GM12891 (cell line): ENCODE measurements at regions not wholly inside any gene's neighbourhood (a gene's known extent, or its start where the extent isn't known, plus 50 kb on each side); places are given as distances from the start of the nearest gene placed in this dataset.
"Not testable (repeated sequence)": the region's sequence is repeated elsewhere in the genome, so short reads cannot be mapped to it uniquely, and the experiment has no call there.

ENCODE experiments used
- DNase-seq: peaks from one replicate; pipeline ENCODE4 v3.0.0; 2011; ENCODE audit warnings: low spot score; ENCODE audit not compliant: insufficient read length
- FAIRE-seq: peaks from 2 replicates; lab custom pipeline; 2011; peaks lifted over from hg19 to GRCh38; lab: Jason Lieb, UNC
- PAX5 ChIP-seq: IDR thresholded peaks from 2 replicates; pipeline ENCODE4 v1.6.1; 2011; ENCODE audit warnings: low read length, moderate library complexity, mild to moderate bottlenecking; ENCODE audit not compliant: insufficient read depth, severe bottlenecking
- POLR2A ChIP-seq: IDR thresholded peaks from 2 replicates; pipeline ENCODE4 v1.6.1; 2011; ENCODE audit warnings: low read depth, low read length, control low read depth
- POLR2AphosphoS5 ChIP-seq: IDR thresholded peaks from 2 replicates; pipeline ENCODE4 v1.6.1; 2011; ENCODE audit warnings: low read depth, low read length, control low read depth
- POU2F2 ChIP-seq: IDR thresholded peaks from 2 replicates; pipeline ENCODE4 v1.6.1; 2011; ENCODE audit warnings: low read depth, mild to moderate bottlenecking, control low read depth, low read length, moderate library complexity
- SPI1 ChIP-seq: IDR thresholded peaks from 2 replicates; pipeline ENCODE4 v1.6.1; 2011; ENCODE audit warnings: low read depth, low read length, control low read depth
- TAF1 ChIP-seq: IDR thresholded peaks from 2 replicates; pipeline ENCODE4 v1.6.1; 2011; ENCODE audit warnings: low read depth, low read length, control low read depth

DNA sequence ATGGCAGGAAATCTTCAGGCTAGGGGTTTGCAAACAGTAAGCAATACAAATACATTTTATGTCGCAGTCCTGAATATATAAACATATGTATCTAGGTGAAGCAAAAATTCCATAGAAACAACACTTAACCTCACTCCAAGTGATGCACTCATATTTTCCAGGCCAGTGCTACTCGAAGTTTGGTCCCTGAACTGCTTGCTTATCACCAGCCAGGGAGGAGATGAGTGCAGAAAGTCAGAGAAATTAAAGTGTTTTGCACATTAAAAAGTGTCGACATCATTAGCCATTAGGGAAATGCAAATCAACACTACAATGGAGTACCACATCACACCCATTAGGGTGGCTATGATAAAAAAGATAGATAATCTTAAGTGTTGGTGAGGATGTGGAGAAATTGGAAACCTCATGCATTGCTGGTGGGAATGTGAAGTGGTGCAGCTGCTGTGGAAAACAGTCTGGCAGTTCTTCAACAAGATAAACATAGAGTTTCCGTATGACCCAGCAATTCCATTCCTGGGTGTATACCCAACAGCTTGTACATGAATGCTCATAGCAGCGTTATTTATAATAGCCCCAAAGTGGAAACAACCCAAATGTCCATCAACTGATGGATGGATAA, 70.5 kb upstream of the CSF1 start:
- DNase-seq (no peak), FAIRE-seq (no peak)
- TF ChIP-seq SPI1 (no peak), PAX5 (no peak), POU2F2 (no peak), POLR2AphosphoS5 (no peak), POLR2A (no peak), TAF1 (no peak)

DNA sequence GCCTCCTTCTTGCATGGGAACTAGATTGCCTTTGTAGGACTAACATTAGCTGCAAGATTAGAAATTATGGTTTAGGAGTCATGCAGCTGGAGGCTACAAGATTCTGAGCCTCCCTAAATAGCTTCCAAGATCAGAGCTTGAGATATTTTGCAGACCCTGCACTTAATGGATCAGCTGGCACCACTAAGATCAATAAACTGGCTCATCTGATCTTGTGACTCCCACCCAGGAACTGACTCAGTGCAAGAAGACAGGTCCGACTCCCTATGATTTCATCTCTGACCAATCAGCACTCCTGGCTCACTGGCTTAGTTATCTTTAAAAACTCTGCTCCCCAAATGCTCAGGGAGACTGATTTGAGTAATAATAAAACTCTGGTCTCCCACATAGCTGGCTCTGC, 71.4 kb upstream of the CSF1 start:
- FAIRE-seq, DNase-seq: not testable (repeated sequence)

DNA sequence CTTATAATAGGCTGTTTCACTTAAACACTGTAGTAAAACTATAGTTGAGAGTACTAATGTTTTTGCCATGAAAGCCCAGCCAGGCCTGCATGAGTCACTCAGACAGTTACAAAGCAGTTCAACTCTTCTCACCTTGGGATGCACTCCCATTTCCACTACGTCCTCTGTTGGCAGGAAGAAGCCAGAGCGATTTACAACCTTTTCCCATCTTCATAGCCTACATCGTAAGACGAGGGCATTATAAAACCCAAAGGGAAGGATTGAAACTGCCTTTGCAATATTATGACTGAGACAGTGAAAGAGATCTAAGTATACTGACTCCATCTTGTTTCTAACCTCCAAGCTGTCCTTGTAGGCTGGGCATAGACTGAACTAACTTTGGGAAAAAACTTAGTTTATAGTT, 71.8 kb upstream of the CSF1 start:
- no peak for TF ChIP-seq PAX5
- TF ChIP-seq POLR2A = no peak
- TF ChIP-seq POLR2AphosphoS5 = no peak
- TF ChIP-seq SPI1 = no peak
- TF ChIP-seq TAF1 = no peak
- no peak for TF ChIP-seq POU2F2
- DNase-seq (no peak), FAIRE-seq (no peak)

DNA sequence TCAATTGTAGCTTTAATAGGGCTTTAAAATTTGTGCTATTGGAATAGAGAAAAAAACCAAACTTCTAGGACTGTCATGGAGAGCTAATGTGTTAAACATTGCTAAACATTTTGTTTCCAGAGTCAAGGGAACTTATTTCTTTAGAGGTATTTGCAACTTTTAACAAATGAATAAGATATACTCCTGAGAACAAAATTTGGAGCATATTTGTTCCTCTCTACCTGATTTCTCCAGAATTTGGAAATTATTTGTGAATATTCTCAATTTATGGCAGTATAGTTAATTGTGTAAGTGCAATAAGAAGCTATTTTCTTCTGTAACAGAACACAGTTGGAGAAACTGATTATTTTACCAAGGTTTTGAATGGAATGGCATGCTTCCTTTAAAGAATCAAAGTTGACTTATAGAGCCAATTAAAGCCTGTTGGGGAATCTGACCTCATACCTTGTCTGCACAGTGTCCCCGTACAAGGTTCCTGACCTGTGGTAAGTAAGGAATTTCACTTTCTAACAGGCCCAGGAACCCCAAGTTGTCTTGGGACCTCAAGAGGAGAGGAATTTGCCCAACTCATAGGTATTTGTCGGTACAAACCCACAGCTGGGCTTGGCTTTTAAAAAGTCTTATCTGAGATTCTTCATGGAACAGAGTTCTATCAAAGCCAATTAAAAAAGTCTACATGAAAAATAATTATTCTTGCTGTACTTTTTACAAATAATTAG, 72.6 kb upstream of the CSF1 start:
- FAIRE-seq = no peak

DNA sequence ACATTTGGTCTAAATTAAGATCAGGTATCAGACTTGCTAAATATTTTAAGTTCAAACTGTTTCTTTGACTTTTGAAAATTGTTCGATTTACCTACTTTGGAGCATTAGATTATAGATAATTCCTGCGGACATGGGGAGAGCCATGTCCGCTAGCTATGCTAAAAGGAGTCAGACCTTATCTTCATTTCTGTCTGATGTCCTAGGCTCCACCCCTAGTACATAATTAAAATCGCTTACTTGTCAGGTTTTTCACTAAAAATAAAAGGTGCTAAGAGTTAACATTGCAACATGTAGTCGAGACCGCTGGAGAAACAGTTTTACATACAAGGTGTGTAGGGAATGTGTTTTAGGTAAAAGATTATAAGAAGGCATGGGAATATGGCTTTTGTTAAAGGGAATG, 71.9 kb upstream of the EPS8L3 start:
- FAIRE-seq, DNase-seq: not testable (repeated sequence)

More for the DNA sequence above, 72.6 kb upstream of the CSF1 start:
- no peak for DNase-seq
- TF ChIP-seq POLR2AphosphoS5 (no peak), POLR2A (no peak), PAX5 (no peak), POU2F2 (no peak), TAF1 (no peak), SPI1 (no peak)

DNA sequence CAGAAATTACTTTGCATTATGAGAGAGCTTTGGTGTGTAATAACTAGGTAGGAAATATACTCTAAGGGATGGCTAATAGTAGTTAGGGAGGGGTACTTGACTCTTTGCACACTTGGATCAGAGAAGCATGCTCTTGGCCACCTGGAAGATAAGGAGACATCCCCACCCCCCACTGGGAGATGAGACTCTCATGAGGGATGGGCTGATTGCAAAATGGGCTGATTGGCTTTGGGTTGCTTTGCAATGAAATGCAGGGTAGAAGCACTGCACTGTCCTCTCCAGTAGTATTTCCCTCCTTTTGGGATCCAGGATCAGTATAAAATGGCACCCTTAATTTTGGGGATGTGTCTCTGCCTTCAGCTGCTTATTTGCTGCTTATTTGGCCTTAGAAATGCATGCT, 71.2 kb upstream of the EPS8L3 start:
- no peak for DNase-seq
- TF ChIP-seq POLR2A = no peak
- no peak for TF ChIP-seq POLR2AphosphoS5
- TF ChIP-seq SPI1 = no peak
- TF ChIP-seq PAX5 = no peak
- no peak for TF ChIP-seq TAF1
- TF ChIP-seq POU2F2 = no peak
- no peak for FAIRE-seq

DNA sequence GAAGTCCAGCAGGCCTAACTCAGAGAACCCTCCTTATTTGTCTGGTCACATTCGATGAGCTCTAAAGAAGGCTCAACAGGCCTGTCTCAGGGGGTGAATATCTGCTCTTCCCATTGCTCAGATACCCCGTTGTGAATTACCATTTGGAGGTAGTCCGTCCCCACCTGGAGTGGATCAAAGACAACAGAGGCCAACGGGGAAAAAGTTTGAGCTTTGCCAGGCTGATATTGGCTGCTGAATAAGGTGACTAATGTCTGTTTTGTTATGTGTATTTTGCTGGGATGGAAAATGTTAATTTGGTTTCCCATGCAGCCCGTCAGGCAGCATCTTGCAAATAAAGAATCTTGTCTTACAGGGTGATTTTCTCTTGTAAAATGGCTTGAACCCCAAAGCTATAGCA, 69.2 kb upstream of the EPS8L3 start:
- no peak for FAIRE-seq
- TF ChIP-seq TAF1 (no peak), POLR2A (no peak)
- no peak for DNase-seq

DNA sequence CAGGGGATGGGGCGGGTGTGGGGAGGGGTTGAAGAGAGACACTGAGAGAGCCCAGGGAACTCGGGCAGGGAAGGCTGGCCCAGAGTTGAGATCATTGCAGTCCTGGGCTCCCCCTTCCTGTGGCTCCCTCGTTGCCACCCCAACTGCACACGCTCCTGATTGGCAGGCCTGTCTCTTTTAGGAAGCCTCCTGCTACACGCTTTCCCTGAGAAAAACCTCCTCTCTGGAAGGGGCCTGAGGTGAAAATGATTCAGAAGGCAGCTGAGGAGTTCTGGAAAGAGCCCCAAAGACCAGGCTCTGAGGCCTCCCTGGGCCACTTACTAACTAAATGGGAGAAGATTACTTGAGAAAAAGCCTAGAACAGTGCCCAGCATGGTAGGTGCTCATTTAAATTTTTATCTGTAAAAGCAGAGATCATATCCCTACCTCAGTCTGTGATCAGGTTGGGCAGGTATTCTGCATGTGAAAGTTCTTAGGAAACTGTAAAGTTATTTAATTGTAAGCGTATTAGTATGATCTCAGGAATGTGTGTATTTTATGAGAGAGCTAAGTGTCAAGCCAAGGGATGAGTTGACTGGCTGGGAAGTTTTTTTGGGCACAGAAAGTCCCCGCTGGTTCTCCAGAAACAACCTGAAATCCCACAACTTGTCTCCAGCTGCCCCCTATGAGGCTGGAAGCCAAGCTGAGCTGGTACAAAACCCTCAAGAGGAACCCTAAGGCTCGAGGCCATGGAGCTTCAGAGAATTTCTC, 65.2 kb upstream of the EPS8L3 start:
- FAIRE-seq (no peak), DNase-seq (no peak)
- TF ChIP-seq TAF1 (no peak), POLR2AphosphoS5 (no peak), POU2F2 (no peak), POLR2A (no peak), SPI1 (no peak), PAX5 (no peak)

DNA sequence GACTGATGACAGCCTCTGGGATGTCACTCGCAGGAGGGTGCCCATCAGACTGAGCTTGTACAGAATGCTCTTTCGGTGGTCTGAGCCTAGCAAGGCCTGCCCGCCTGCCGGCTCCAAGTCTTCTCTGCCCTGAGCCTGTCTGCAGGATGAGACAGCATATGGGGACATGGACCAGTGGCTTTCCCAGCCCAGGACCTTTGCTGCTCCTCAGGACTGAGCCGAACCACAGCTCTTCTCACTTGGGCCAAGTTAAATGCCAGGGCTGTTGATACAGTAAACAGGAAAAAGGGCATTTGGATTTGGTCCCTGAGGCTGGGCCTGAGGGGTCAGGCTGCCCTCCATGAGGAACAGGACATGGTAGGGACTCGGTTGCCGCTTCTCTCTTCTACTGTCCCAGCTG, 64.3 kb upstream of the EPS8L3 start:
- TF ChIP-seq SPI1 = no peak
- TF ChIP-seq POLR2A = no peak
- no peak for TF ChIP-seq TAF1
- no peak for TF ChIP-seq POLR2AphosphoS5
- no peak for TF ChIP-seq PAX5
- no peak for TF ChIP-seq POU2F2
- no peak for FAIRE-seq
- DNase-seq = no peak

DNA sequence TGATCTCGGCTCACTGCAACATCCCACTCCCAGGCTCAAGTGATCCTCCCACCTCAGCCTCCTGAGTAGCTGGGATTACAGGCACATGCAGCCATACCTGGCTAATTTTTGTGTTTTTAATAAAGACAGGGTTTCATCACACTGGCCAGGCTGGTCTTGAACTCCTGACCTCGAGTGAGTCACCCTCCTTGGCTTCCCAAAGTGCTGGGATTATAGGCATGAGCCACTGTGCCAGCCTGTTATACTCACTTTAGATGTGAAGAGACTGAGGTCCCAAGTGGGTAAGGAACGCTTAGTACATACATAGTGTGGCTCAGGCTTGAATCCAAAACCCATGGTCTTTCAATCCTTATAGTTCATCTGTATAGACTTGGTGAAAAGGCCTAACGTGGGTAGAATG, 63.7 kb upstream of the EPS8L3 start:
- DNase-seq = no peak
- TF ChIP-seq TAF1 (no peak), PAX5 (no peak), POU2F2 (no peak), POLR2AphosphoS5 (no peak), POLR2A (no peak), SPI1 (no peak)
- FAIRE-seq = no peak
